ENCODE measurements at regions not wholly inside any gene's neighbourhood (a gene's known extent, or its start where the extent isn't known, plus 50 kb on each side); places are given as distances from the start of the nearest gene placed in this dataset.

GRCh38 chr18:22335731-22336198, 82.0 kb downstream of the CTAGE1 start:
- DNase-seq (ENCODE audit: low spot score): no peak
- intact Hi-C loops (cut with DNase I): no loop called here

GRCh38 chr18:22334567-22334966, 83.1 kb downstream of the CTAGE1 start:
- no peak for DNase-seq (ENCODE audit: low spot score)
- intact Hi-C loops (cut with DNase I): no loop called here

GRCh38 chr18:22332590-22332989, 85.1 kb downstream of the CTAGE1 start:
- DNase-seq (ENCODE audit: low spot score): no peak
- intact Hi-C loops (cut with DNase I): no loop called here

- no peak for DNase-seq (ENCODE audit: low spot score)
- intact Hi-C loops (cut with DNase I): no loop called here
Observed at GRCh38 chr18:22330508-22330907, 87.2 kb downstream of the CTAGE1 start.

GRCh38 chr18:22325396-22325795, 92.3 kb downstream of the CTAGE1 start:
- intact Hi-C loops (cut with DNase I): no loop called here
- DNase-seq (ENCODE audit: low spot score): no peak

- intact Hi-C loops (cut with DNase I): no loop called here
- peak; percentile 84 for DNase-seq (ENCODE audit: low spot score)
Observed at GRCh38 chr18:22324191-22325131, 93.3 kb downstream of the CTAGE1 start.

GRCh38 chr18:22322243-22322691, 95.4 kb downstream of the CTAGE1 start:
- intact Hi-C loops (cut with DNase I): no loop called here
- DNase-seq (ENCODE audit: low spot score): no peak

GRCh38 chr18:22320771-22321170, 96.9 kb downstream of the CTAGE1 start:
- intact Hi-C loops (cut with DNase I): no loop called here
- DNase-seq (ENCODE audit: low spot score): no peak

GRCh38 chr18:22320155-22320554, 97.6 kb downstream of the CTAGE1 start:
- DNase-seq (ENCODE audit: low spot score): no peak
- intact Hi-C loops (cut with DNase I): no loop called here

- intact Hi-C loops (cut with DNase I): no loop called here
- DNase-seq (ENCODE audit: low spot score): no peak
Observed at GRCh38 chr18:22318745-22319407, 98.8 kb downstream of the CTAGE1 start.

- no peak for DNase-seq (ENCODE audit: low spot score)
- intact Hi-C loops (cut with DNase I): no loop called here
Observed at GRCh38 chr18:22314420-22314819, 103.3 kb downstream of the CTAGE1 start.

- intact Hi-C loops (cut with DNase I): no loop called here
- no peak for DNase-seq (ENCODE audit: low spot score)
Observed at GRCh38 chr18:22314001-22314400, 103.7 kb downstream of the CTAGE1 start.

GRCh38 chr18:22311301-22311700, 106.4 kb downstream of the CTAGE1 start:
- intact Hi-C loops (cut with DNase I): no loop called here
- DNase-seq (ENCODE audit: low spot score): no peak

GRCh38 chr18:22309191-22309590, 108.5 kb downstream of the CTAGE1 start:
- DNase-seq (ENCODE audit: low spot score): no peak
- intact Hi-C loops (cut with DNase I): no loop called here

GRCh38 chr18:22307528-22307927, 110.2 kb downstream of the CTAGE1 start:
- DNase-seq (ENCODE audit: low spot score): no peak
- intact Hi-C loops (cut with DNase I): no loop called here

GRCh38 chr18:22303927-22304326, 113.8 kb downstream of the CTAGE1 start:
- DNase-seq (ENCODE audit: low spot score): no peak
- intact Hi-C loops (cut with DNase I): no loop called here

GRCh38 chr18:22302144-22302543, 115.6 kb downstream of the CTAGE1 start:
- no peak for DNase-seq (ENCODE audit: low spot score)
- intact Hi-C loops (cut with DNase I): no loop called here

- intact Hi-C loops (cut with DNase I): no loop called here
- no peak for DNase-seq (ENCODE audit: low spot score)
Observed at GRCh38 chr18:22300665-22301636, 116.8 kb downstream of the CTAGE1 start.

GRCh38 chr18:22297008-22297407, 120.7 kb downstream of the CTAGE1 start:
- intact Hi-C loops (cut with DNase I): no loop called here
- DNase-seq (ENCODE audit: low spot score): no peak

GRCh38 chr18:22296304-22296703, 121.4 kb downstream of the CTAGE1 start:
- no peak for DNase-seq (ENCODE audit: low spot score)
- intact Hi-C loops (cut with DNase I): no loop called here

Measured in cardiac septum (tissue), 1 donor.